Uterus (tissue), 2 donors: ENCODE measurements at regions not wholly inside any gene's neighbourhood (a gene's known extent, or its start where the extent isn't known, plus 50 kb on each side); places are given as distances from the start of the nearest gene placed in this dataset.

Source experiments
- POLR2A ChIP-seq, 2 donors: fragments of 450-650 bp; IDR thresholded peaks; one replicate each; pipeline ENCODE4 v1.6.1; 2016; ENCODE audit warnings: antibody characterized with exemption in 2 of 2, mild to moderate bottlenecking in 1 of 2, moderate library complexity in 1 of 2
- TF ChIP-seq, protein P1 (sequence below), 4 experiments: fragments of 200-600 bp in 2 of 4; fragments of 450-650 bp in 2 of 4; sonication (generic) in 2 of 4; IDR thresholded peaks; one replicate each; pipeline ENCODE4 v1.5.1; 2016 to 2019; ENCODE audit warnings: antibody characterized with exemption in 4 of 4, mild to moderate bottlenecking in 2 of 4, moderate library complexity in 1 of 4

DNA sequence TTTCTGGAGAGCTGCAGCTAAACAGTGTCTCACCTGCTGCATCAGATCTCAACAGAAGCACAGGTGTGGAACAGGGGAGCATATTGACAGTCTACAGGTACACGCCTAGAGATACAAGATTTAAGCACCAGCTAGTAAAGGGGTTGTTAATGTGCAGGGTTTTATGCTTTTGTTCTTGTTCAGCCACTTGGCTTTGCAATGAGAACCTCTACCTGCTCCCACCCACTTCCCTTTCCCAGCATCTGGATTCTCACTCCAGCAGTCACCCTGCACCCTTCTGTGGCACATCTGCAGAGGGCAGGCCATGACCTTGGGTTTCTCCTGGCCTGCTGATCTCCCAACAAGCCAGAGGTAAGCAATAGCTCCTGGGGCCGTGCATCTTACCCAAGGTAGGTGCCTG, 446.6 kb downstream of the BUD13 start:
- TF ChIP-seq, protein P1, sequence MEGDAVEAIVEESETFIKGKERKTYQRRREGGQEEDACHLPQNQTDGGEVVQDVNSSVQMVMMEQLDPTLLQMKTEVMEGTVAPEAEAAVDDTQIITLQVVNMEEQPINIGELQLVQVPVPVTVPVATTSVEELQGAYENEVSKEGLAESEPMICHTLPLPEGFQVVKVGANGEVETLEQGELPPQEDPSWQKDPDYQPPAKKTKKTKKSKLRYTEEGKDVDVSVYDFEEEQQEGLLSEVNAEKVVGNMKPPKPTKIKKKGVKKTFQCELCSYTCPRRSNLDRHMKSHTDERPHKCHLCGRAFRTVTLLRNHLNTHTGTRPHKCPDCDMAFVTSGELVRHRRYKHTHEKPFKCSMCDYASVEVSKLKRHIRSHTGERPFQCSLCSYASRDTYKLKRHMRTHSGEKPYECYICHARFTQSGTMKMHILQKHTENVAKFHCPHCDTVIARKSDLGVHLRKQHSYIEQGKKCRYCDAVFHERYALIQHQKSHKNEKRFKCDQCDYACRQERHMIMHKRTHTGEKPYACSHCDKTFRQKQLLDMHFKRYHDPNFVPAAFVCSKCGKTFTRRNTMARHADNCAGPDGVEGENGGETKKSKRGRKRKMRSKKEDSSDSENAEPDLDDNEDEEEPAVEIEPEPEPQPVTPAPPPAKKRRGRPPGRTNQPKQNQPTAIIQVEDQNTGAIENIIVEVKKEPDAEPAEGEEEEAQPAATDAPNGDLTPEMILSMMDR (IDR thresholded peaks at IDR 0.05) = no peak
- TF ChIP-seq POLR2A (IDR thresholded peaks at IDR 0.05) = no peak
